HCT116 (cell line): ENCODE measurements at regions not wholly inside any gene's neighbourhood (a gene's known extent, or its start where the extent isn't known, plus 50 kb on each side); places are given as distances from the start of the nearest gene placed in this dataset.
A peak's percentile ranks its signal among the peaks of the same experiment; 100 is the strongest.

ENCODE experiments used
- ATAC-seq: fragments of 200-7000 bp; cut with Tn5 transposase; 2 replicates; pipeline ENCODE4 v1.9.1; 2020; ENCODE audit warnings: mild to moderate bottlenecking, moderate library complexity
- BruUV-seq: library from RNA; stranded (reverse); fragments of 400-500 nt; replicated peaks from 2 replicates; lab custom pipeline; 2021; lab: Mats Ljungman, UMichigan
- CTCF ChIA-PET: fragments of 300-600 bp; sonication (Branson Sonifier 250); formaldehyde crosslinking; loops from one replicate; lab custom pipeline; 2021; ENCODE audit warnings: antibody characterized with exemption; lab: Charles Lee
- POLR2A ChIA-PET: fragments of 300-600, 350-600 bp; sonication (Branson Sonifier 250); formaldehyde crosslinking; loops from one replicate; lab custom pipeline; 2021; ENCODE audit warnings: antibody characterized with exemption; lab: Charles Lee
- RAD21 ChIA-PET, 2 experiments: fragments of 300-600 bp; sonication (Branson Sonifier 250); formaldehyde crosslinking; loops; one replicate each; lab custom pipeline; 2023; ENCODE audit warnings: low total read pairs in 2 of 2; ENCODE audit not compliant: uncharacterized antibody in 2 of 2, unreplicated experiment in 2 of 2, low non-redundant PET in 1 of 2; lab: Charles Lee
- DNase-seq: peaks from one replicate; pipeline ENCODE4 v3.0.0-alpha.2; 2010; ENCODE audit warnings: low read depth, low spot score
- H2AFZ ChIP-seq: fragments of 200-600 bp; shearing (Covaris generic), sonication (generic); 2 replicates; pipeline ENCODE4 v1.6.1; 2017; ENCODE audit warnings: low read depth, mixed run types, mixed read lengths, antibody characterized with exemption, low read length; ENCODE audit not compliant: poor library complexity, severe bottlenecking
- H3K27ac ChIP-seq: 2 replicates; pipeline ENCODE4 v1.5.1; 2012; ENCODE audit warnings: low read depth, low read length
- H3K27me3 ChIP-seq: fragments of 200-600 bp; sonication (generic); 2 replicates; pipeline ENCODE4 v1.6.1; 2016; ENCODE audit warnings: mixed run types, low read length, mixed read lengths; ENCODE audit not compliant: insufficient read depth
- H3K36me3 ChIP-seq, 2 experiments: fragments of 200-500 bp in 1 of 2; fragments of 200-600 bp in 1 of 2; sonication (Bioruptor generic) in 1 of 2; sonication (generic) in 1 of 2; 2 replicates each; pipeline versions ENCODE4 v1.5.1 to v1.6.1; 2014 to 2016; ENCODE audit warnings: low read length in 2 of 2, inconsistent platforms in 1 of 2, mixed read lengths in 1 of 2, mixed run types in 1 of 2; ENCODE audit not compliant: insufficient read depth in 2 of 2, control insufficient read depth in 1 of 2
- H3K4me1 ChIP-seq, 2 experiments: fragments of 200-600 bp in 1 of 2; sonication (generic) in 1 of 2; 2 replicates each; pipeline versions ENCODE4 v1.5.1 to v1.6.1; 2012 to 2017; ENCODE audit warnings: low read length in 2 of 2, inconsistent platforms in 1 of 2, mild to moderate bottlenecking in 1 of 2, mixed read lengths in 1 of 2, mixed run types in 1 of 2, moderate library complexity in 1 of 2; ENCODE audit not compliant: insufficient read depth in 2 of 2, control insufficient read depth in 1 of 2
- H3K4me2 ChIP-seq: fragments of 200-600 bp; sonication (generic); 2 replicates; pipeline ENCODE4 v1.6.1; 2017; ENCODE audit warnings: mixed run types, low read length, mixed read lengths
- H3K4me3 ChIP-seq, 2 experiments: fragments of 200-600 bp in 1 of 2; sonication (generic) in 1 of 2; replicated peaks in 1 of 2; 2 replicates each; pipeline ENCODE4 v1.5.1; 2011 to 2016; ENCODE audit warnings: low read length in 2 of 2, control low read depth in 1 of 2, low read depth in 1 of 2, mild to moderate bottlenecking in 1 of 2, mixed read lengths in 1 of 2, mixed run types in 1 of 2
- H3K79me2 ChIP-seq: fragments of 200-600 bp; sonication (generic); 2 replicates; pipeline ENCODE4 v1.6.1; 2017; ENCODE audit warnings: mild to moderate bottlenecking, mixed run types, low read length, moderate library complexity, mixed read lengths; ENCODE audit not compliant: insufficient read depth
- H3K9ac ChIP-seq: fragments of 200-600 bp; sonication (generic); 2 replicates; pipeline ENCODE4 v1.6.1; 2016; ENCODE audit warnings: low read length, mixed read lengths
- H3K9me2 ChIP-seq: fragments of 200-600 bp; sonication (generic), shearing (Covaris generic); 2 replicates; pipeline ENCODE4 v1.6.1; 2017; ENCODE audit warnings: mixed run types, mild to moderate bottlenecking, moderate library complexity; ENCODE audit not compliant: insufficient read depth
- H3K9me3 ChIP-seq, 2 experiments: fragments of 200-500 bp in 1 of 2; fragments of 200-600 bp in 1 of 2; sonication (Bioruptor generic) in 1 of 2; sonication (generic) in 1 of 2; 2 replicates each; pipeline ENCODE4 v1.6.1; 2014 to 2017; ENCODE audit warnings: low read length in 2 of 2, mixed read lengths in 2 of 2, inconsistent platforms in 1 of 2, low read depth in 1 of 2, mild to moderate bottlenecking in 1 of 2, mixed run types in 1 of 2, moderate library complexity in 1 of 2; ENCODE audit not compliant: control insufficient read depth in 1 of 2, insufficient read depth in 1 of 2
- H4K20me1 ChIP-seq: fragments of 200-600 bp; sonication (generic), shearing (Covaris generic); 2 replicates; pipeline ENCODE4 v1.6.1; 2017; ENCODE audit warnings: mixed run types, mild to moderate bottlenecking, moderate library complexity; ENCODE audit not compliant: insufficient read depth
- EZH2 ChIP-seq: fragments of 200-600 bp; sonication (generic); IDR thresholded peaks from 2 replicates; pipeline ENCODE4 v1.6.1; 2017; ENCODE audit warnings: antibody characterized with exemption, mixed run types
- FOSL1 ChIP-seq: IDR thresholded peaks from 2 replicates; pipeline ENCODE4 v1.6.1; 2012; ENCODE audit warnings: low read depth
- POLR2A ChIP-seq: IDR thresholded peaks from 2 replicates; pipeline ENCODE4 v1.7.0; 2011; ENCODE audit warnings: borderline replicate concordance; ENCODE audit not compliant: insufficient read depth, insufficient read length; ENCODE audit errors: extremely low read depth
- POLR2AphosphoS5 ChIP-seq: IDR thresholded peaks from 2 replicates; pipeline ENCODE4 v1.6.1; 2011; ENCODE audit warnings: mild to moderate bottlenecking, low read depth, low read length, moderate library complexity
- SP1 ChIP-seq: IDR thresholded peaks from 2 replicates; pipeline ENCODE4 v1.6.1; 2012; ENCODE audit warnings: low read depth
- intact Hi-C: fragments of 100-400 bp; cut with micrococcal nuclease; formaldehyde crosslinking; loops from 2 replicates; pipeline ENCODE4 v1.10.0; 2022

DNA sequence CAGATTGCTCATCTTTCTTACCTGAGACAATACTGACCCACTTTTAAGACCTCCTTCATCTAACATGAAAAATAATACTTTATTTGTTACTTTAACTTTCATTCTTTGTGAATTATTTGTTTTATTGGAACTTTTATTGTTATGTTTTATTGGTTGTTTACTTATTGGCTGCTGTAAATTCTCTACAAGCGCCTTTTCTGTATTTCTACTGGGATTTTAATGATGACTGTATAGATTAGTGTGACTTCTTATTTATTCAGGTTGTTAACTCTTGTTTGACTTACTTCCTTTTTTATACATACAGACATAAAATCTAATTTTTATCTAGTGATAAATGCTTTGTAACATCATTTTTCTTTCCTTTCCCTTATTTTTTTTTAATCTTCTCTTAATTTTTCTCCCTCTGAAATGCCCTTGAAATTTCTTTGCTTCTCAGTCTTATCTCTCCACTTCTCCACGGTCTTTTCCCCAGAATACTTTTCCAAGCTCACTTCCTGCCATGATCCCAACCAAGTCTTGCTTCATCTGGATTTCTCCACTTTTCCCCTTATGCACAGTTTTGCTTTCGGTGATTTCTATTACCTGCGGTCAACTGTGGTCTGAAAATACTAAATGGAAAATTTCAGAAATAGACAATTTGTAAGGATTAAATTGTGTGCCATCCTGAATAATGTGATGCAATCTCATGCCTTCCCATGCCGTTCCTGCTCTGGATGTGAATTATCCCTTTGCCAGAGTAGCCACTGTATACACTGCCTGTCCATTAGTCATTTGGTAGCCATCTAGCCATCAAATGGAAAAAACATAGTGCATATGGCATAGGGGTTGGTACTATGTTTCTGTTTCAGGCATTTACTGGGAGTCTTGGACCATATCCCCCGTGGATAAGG, 265.9 kb downstream of the PRL start:
- Histone ChIP-seq H3K9me2 (no peaks in the 10 kb centered on the region), H3K27ac (no peak overlapping the region), H3K9ac (no peak overlapping the region), H4K20me1 (no peaks in the 10 kb centered on the region), H3K4me3 (no peak overlapping the region), H3K4me1 (peaks cover 3 to 6% of the 10 kb centered on the region in 2 experiments; a peak in 3 of 4 replicates), H3K27me3 (no peaks in the 10 kb centered on the region), H3K9me3 (no peaks in the 10 kb centered on the region), H3K4me2 (no peak overlapping the region), H3K36me3 (no peaks in the 10 kb centered on the region), H3K79me2 (no peaks in the 10 kb centered on the region)
- ChIA-PET CTCF (no interaction called here), POLR2A (no interaction called here)
- BruUV-seq, result no TSS peak
- DNase-seq (no peak), ATAC-seq (no peak)
- intact Hi-C loops, result no loop called here
- no peak for TF ChIP-seq POLR2AphosphoS5
- TF ChIP-seq, all 23 proteins: peak for 0
- RAD21 ChIA-PET, result no interaction called here
- no peak overlapping the region for H2AFZ ChIP-seq

DNA sequence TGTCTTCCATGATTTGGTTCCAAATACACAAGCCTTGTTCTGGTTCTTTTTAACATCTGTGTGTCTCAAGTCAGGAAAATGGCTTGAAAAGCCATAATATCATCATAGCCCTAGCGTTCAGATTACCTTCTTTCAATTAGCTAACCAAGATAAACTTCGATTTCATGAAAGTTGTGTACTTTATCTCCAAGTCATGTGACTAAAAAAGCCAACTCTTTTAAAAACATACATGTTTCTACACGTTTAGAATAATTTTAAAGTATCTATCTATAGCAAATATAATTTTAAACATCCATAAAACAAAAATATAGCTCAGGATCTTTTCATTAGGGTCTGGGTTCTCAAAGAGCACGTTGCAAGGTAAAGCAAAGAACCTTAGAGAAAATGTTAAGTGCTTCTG, 261.1 kb downstream of the PRL start:
- CTCF ChIA-PET, result no interaction called here
- Histone ChIP-seq H3K4me3 (no peak overlapping the region), H3K9ac (no peak overlapping the region), H2AFZ (peak overlapping the region; percentile 47), H3K27ac (no peak overlapping the region), H3K79me2 (no peaks in the 10 kb centered on the region), H3K9me2 (no peaks in the 10 kb centered on the region), H3K4me1 (peaks cover 14 to 15% of the 10 kb centered on the region in 2 experiments; a peak in 3 of 4 replicates), H3K36me3 (no peaks in the 10 kb centered on the region), H3K27me3 (no peaks in the 10 kb centered on the region), H3K9me3 (no peaks in the 10 kb centered on the region), H3K4me2 (peak overlapping the region; percentile 55), H4K20me1 (no peaks in the 10 kb centered on the region)
- DNase-seq (no peak), ATAC-seq (no peak)
- BruUV-seq, result no TSS peak
- POLR2A ChIA-PET, result no interaction called here
- RAD21 ChIA-PET, result no interaction called here
- TF ChIP-seq POLR2A (no peak), FOSL1 (no peak), POLR2AphosphoS5 (no peak), EZH2 (no peak), SP1 (no peak)
- intact Hi-C loops, result no loop called here
